Neural cell (in vitro differentiated cells): ENCODE measurements at regions not wholly inside any gene's neighbourhood (a gene's known extent, or its start where the extent isn't known, plus 50 kb on each side); places are given as distances from the start of the nearest gene placed in this dataset.

Experiments
- H2AFZ ChIP-seq: fragments of 200-600, 300-800 bp; sonication (generic), shearing (Covaris generic); 2 replicates; pipeline ENCODE4 v1.6.0; 2014; ENCODE audit warnings: low read depth, mild to moderate bottlenecking, antibody characterized with exemption, low read length, moderate library complexity
- H3F3A ChIP-seq: fragments of 200-600 bp; shearing (Covaris generic); 2 replicates; pipeline ENCODE4 v1.6.1; 2016; ENCODE audit warnings: mild to moderate bottlenecking, moderate library complexity, mixed read lengths, antibody characterized with exemption, low read length; ENCODE audit not compliant: insufficient read depth, poor library complexity, severe bottlenecking
- H3K27ac ChIP-seq: fragments of 200-600, 300-800 bp; sonication (generic), shearing (Covaris generic); 2 replicates; pipeline ENCODE4 v1.5.1; 2014; ENCODE audit warnings: mild to moderate bottlenecking, low read length, moderate library complexity
- H3K27me3 ChIP-seq: fragments of 300-800, 200-600 bp; sonication (generic), shearing (Covaris generic); 2 replicates; pipeline ENCODE4 v1.6.0; 2014; ENCODE audit warnings: mild to moderate bottlenecking, low read depth, low read length, moderate library complexity; ENCODE audit not compliant: insufficient read depth
- H3K36me3 ChIP-seq: fragments of 300-800, 200-600 bp; sonication (generic), shearing (Covaris generic); 2 replicates; pipeline ENCODE4 v1.5.1; 2014; ENCODE audit warnings: mild to moderate bottlenecking, antibody characterized with exemption, low read length, moderate library complexity; ENCODE audit not compliant: insufficient read depth
- H3K4me2 ChIP-seq: fragments of 300-800, 200-600 bp; sonication (generic), shearing (Covaris generic); 2 replicates; pipeline ENCODE4 v1.6.0; 2014; ENCODE audit warnings: mild to moderate bottlenecking, low read length
- H3K4me3 ChIP-seq: fragments of 300-800, 200-600 bp; sonication (generic), shearing (Covaris generic); 2 replicates; pipeline ENCODE4 v1.5.1; 2014; ENCODE audit warnings: mild to moderate bottlenecking, low read length, moderate library complexity
- H3K79me2 ChIP-seq: fragments of 200-600 bp; shearing (Covaris generic); replicated peaks from 2 replicates; pipeline ENCODE4 v1.6.0; 2014; ENCODE audit warnings: mild to moderate bottlenecking, low read length, moderate library complexity; ENCODE audit not compliant: insufficient read depth
- H3K9ac ChIP-seq: fragments of 300-800, 200-600 bp; sonication (generic), shearing (Covaris generic); 2 replicates; pipeline ENCODE4 v1.6.1; 2016; ENCODE audit warnings: mild to moderate bottlenecking, low read length, mixed read lengths
- H3K9me2 ChIP-seq: fragments of 200-600 bp; shearing (Covaris generic); 2 replicates; pipeline ENCODE4 v1.6.1; 2016; ENCODE audit warnings: mild to moderate bottlenecking, low read length, mixed read lengths; ENCODE audit not compliant: insufficient read depth
- H3K9me3 ChIP-seq: fragments of 200-600, 300-800 bp; sonication (generic), shearing (Covaris generic); 2 replicates; pipeline ENCODE4 v1.6.1; 2016; ENCODE audit warnings: mild to moderate bottlenecking, mixed run types, low read length, moderate library complexity, mixed read lengths
- H4K20me1 ChIP-seq: fragments of 200-600 bp; shearing (Covaris generic); 2 replicates; pipeline ENCODE4 v1.6.1; 2016; ENCODE audit warnings: mild to moderate bottlenecking, mixed run types; ENCODE audit not compliant: insufficient read depth
- EP300 ChIP-seq: fragments of 450-650 bp; conservative IDR thresholded peaks from 2 replicates; pipeline ENCODE4 v1.6.1; 2014; ENCODE audit warnings: antibody characterized with exemption, mild to moderate bottlenecking, moderate library complexity; ENCODE audit not compliant: poor library complexity, severe bottlenecking
- EZH2 ChIP-seq: fragments of 200-600, 300-800 bp; shearing (Covaris generic), sonication (generic); IDR thresholded peaks from 2 replicates; pipeline ENCODE4 v1.6.1; 2014; ENCODE audit warnings: antibody characterized with exemption, low read length, borderline replicate concordance, mild to moderate bottlenecking; ENCODE audit not compliant: insufficient read depth, poor library complexity, severe bottlenecking
- MXI1 ChIP-seq: fragments of 450-650 bp; conservative IDR thresholded peaks from 2 replicates; pipeline ENCODE4 v1.6.1; 2014; ENCODE audit warnings: antibody characterized with exemption, mild to moderate bottlenecking; ENCODE audit not compliant: poor library complexity, severe bottlenecking
- POLR2AphosphoS5 ChIP-seq: IDR thresholded peaks from 2 replicates; pipeline ENCODE4 v1.6.1; 2012
- RAD21 ChIP-seq: fragments of 450-650 bp; conservative IDR thresholded peaks from 2 replicates; pipeline ENCODE4 v1.6.1; 2014; ENCODE audit warnings: antibody characterized with exemption, mild to moderate bottlenecking, moderate library complexity
- REST ChIP-seq: IDR thresholded peaks from 2 replicates; pipeline ENCODE4 v1.6.1; 2012; ENCODE audit warnings: borderline replicate concordance
- SMC3 ChIP-seq: fragments of 450-650 bp; conservative IDR thresholded peaks from 2 replicates; pipeline ENCODE4 v1.6.1; 2014; ENCODE audit warnings: antibody characterized with exemption, mild to moderate bottlenecking, moderate library complexity; ENCODE audit not compliant: poor library complexity
- TAF1 ChIP-seq: IDR thresholded peaks from 2 replicates; pipeline ENCODE4 v1.6.1; 2012; ENCODE audit warnings: low read depth
- TF ChIP-seq, protein P1 (sequence below): fragments of 450-650 bp; IDR thresholded peaks from 2 replicates; pipeline ENCODE4 v1.5.1; 2014; ENCODE audit warnings: antibody characterized with exemption, mild to moderate bottlenecking, moderate library complexity; ENCODE audit not compliant: poor library complexity, severe bottlenecking

DNA sequence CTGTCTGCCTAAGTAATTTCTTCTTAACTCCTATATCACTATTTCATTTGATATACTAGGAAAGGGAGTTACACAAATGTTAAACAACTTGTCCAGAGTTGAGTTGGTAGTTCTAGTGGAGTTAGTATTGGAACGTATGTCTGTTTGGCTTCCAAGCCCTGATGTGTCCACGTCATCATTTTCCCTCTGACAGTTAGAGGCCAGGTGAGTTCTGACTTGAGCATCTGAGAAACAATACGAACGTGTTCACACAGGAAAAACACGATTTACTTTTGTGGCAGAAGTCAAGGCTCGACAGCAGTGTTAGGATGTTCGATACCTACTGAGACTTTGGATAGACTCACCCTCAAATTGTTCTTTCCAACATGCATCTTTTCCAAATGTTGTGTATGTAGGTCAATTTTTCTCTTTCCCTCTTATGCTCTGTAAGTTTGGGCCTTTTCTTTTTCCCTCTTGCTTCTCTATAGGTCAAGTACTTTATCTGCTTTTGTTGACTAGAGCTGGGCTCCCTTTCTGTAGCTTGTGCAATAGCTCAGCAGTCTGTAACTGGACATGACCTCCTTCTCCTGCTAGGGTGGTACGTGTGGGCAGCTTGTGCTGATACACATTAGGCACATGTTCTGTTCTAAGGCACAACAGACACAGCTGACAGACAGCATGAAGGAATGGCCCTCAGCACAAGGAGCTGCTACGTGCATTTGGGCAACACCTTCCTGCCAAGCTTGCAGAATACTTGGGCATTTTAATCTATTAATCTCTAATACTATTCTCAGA is 222.9 kb downstream of the PTEN start:
- Histone ChIP-seq H3K27me3 (no peaks in the 10 kb centered on the region), H3K9ac (no peak overlapping the region)
- no peak for TF ChIP-seq MXI1
- no peak for TF ChIP-seq EP300
- no peak for TF ChIP-seq TAF1
- TF ChIP-seq, protein P1, sequence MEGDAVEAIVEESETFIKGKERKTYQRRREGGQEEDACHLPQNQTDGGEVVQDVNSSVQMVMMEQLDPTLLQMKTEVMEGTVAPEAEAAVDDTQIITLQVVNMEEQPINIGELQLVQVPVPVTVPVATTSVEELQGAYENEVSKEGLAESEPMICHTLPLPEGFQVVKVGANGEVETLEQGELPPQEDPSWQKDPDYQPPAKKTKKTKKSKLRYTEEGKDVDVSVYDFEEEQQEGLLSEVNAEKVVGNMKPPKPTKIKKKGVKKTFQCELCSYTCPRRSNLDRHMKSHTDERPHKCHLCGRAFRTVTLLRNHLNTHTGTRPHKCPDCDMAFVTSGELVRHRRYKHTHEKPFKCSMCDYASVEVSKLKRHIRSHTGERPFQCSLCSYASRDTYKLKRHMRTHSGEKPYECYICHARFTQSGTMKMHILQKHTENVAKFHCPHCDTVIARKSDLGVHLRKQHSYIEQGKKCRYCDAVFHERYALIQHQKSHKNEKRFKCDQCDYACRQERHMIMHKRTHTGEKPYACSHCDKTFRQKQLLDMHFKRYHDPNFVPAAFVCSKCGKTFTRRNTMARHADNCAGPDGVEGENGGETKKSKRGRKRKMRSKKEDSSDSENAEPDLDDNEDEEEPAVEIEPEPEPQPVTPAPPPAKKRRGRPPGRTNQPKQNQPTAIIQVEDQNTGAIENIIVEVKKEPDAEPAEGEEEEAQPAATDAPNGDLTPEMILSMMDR = no peak
- TF ChIP-seq EZH2 = no peak
- TF ChIP-seq REST = no peak
- no peak for TF ChIP-seq RAD21
- TF ChIP-seq SMC3 = no peak
- TF ChIP-seq POLR2AphosphoS5 = no peak

GRCh38 chr10:88088441-88089340 is 225.3 kb downstream of the PTEN start:
- Histone ChIP-seq H3K9me3 (no peaks in the 10 kb centered on the region), H3K36me3 (no peaks in the 10 kb centered on the region), H2AFZ (no peak overlapping the region), H3K9ac (no peak overlapping the region), H3K27ac (no peak overlapping the region), H3K27me3 (no peaks in the 10 kb centered on the region), H3K4me2 (no peak overlapping the region), H3K4me3 (no peak overlapping the region), H3F3A (no peaks in the 10 kb centered on the region), H3K9me2 (no peaks in the 10 kb centered on the region), H3K79me2 (no peaks in the 10 kb centered on the region), H4K20me1 (no peaks in the 10 kb centered on the region)
- TF ChIP-seq, protein P1 = no peak
- TF ChIP-seq EP300 = no peak
- TF ChIP-seq TAF1 = no peak
- TF ChIP-seq SMC3 = no peak
- TF ChIP-seq RAD21 = no peak
- no peak for TF ChIP-seq EZH2
- TF ChIP-seq MXI1 = no peak
- no peak for TF ChIP-seq POLR2AphosphoS5
- TF ChIP-seq REST = no peak

More for the DNA sequence above, 222.9 kb downstream of the PTEN start:
- H3K9me3 ChIP-seq = no peaks in the 10 kb centered on the region
- no peaks in the 10 kb centered on the region for H4K20me1 ChIP-seq
- no peaks in the 10 kb centered on the region for H3F3A ChIP-seq
- H3K79me2 ChIP-seq = no peaks in the 10 kb centered on the region
- no peaks in the 10 kb centered on the region for H3K9me2 ChIP-seq
- H3K27ac ChIP-seq = no peak overlapping the region
- H3K4me3 ChIP-seq = no peak overlapping the region
- no peaks in the 10 kb centered on the region for H3K36me3 ChIP-seq
- H3K4me2 ChIP-seq = no peak overlapping the region
- H2AFZ ChIP-seq = no peak overlapping the region
